Fibroblast of lung (primary cell): ENCODE measurements at regions not wholly inside any gene's neighbourhood (a gene's known extent, or its start where the extent isn't known, plus 50 kb on each side); places are given as distances from the start of the nearest gene placed in this dataset.

ENCODE experiments used
- CTCF ChIP-seq, 2 donors: IDR thresholded peaks in 1 of 2; conservative IDR thresholded peaks in 1 of 2; 1 replicate in 1 of 2; 2 replicates in 1 of 2; pipeline ENCODE4 v1.5.1; 2011 to 2012; ENCODE audit warnings: low read length in 2 of 2, control low read depth in 1 of 2, inconsistent platforms in 1 of 2, low read depth in 1 of 2, mild to moderate bottlenecking in 1 of 2
- EZH2 ChIP-seq: IDR thresholded peaks from 2 replicates; pipeline ENCODE4 v1.5.1; 2012; ENCODE audit warnings: low read length, control low read depth, mild to moderate bottlenecking; ENCODE audit errors: missing control alignments

GRCh38 chr1:79614106-79614505, 607.6 kb upstream of the ADGRL4 start:
- no peak for TF ChIP-seq CTCF (conservative IDR thresholded peaks at IDR 0.05 in 1 of 2, IDR thresholded peaks at IDR 0.05 in 1 of 2; ENCODE audit: low read depth in 1 of 2, low read length in 2 of 2)
- no peak for TF ChIP-seq EZH2
